LNCAP (cell line): ENCODE measurements at regions not wholly inside any gene's neighbourhood (a gene's known extent, or its start where the extent isn't known, plus 50 kb on each side); places are given as distances from the start of the nearest gene placed in this dataset.

Experiments used
- CTCF ChIP-seq: fragments of 450-650 bp; IDR thresholded peaks from 2 replicates; pipeline ENCODE4 v1.5.1; 2017; ENCODE audit warnings: mild to moderate bottlenecking

GRCh38 chr2:53265544-53266299 lies 501.9 kb upstream of the CHAC2 start:
- TF ChIP-seq CTCF, result no peak

GRCh38 chr2:53260568-53260967 lies 507.0 kb upstream of the CHAC2 start:
- no peak for TF ChIP-seq CTCF

- no peak for TF ChIP-seq CTCF
These were observed 508.1 kb upstream of the CHAC2 start for GRCh38 chr2:53259395-53260009.

- no peak for TF ChIP-seq CTCF
These were observed 510.3 kb upstream of the CHAC2 start for GRCh38 chr2:53257287-53257686.

GRCh38 chr2:53253244-53253643 lies 514.4 kb upstream of the CHAC2 start:
- TF ChIP-seq CTCF, result no peak

GRCh38 chr2:53252115-53252514 lies 515.5 kb upstream of the CHAC2 start:
- TF ChIP-seq CTCF, result no peak

GRCh38 chr2:53247956-53248735 lies 519.5 kb upstream of the CHAC2 start:
- TF ChIP-seq CTCF, result no peak
